ENCODE measurements at regions not wholly inside any gene's neighbourhood (a gene's known extent, or its start where the extent isn't known, plus 50 kb on each side); places are given as distances from the start of the nearest gene placed in this dataset.

- DNase-seq (ENCODE audit: low read depth, low spot score), result no peak
- ChIA-PET POLR2A (no interaction called here), CTCF (interaction anchor here (0.6 kb wide), 1 partner anchor 10 kb away, joined by 3 read pairs; no protein-coding TSS in a partner anchor)
- H3K36me3 ChIP-seq (ENCODE audit: control insufficient read depth, insufficient read depth, low read length), result no peaks in the 10 kb centered on the region
- no TSS peak for BruUV-seq (replicated peaks)
- intact Hi-C loops (cut with micrococcal nuclease; ENCODE audit: unreplicated experiment) (no loop called here), in situ Hi-C loops (cut with HindIII; ENCODE audit: low pct_unique_long_range_greater_than_20kb, low sequenced_read_pairs) (no loop called here)
- no peaks in the 10 kb centered on the region for H3K27me3 ChIP-seq (ENCODE audit: control insufficient read depth, insufficient read depth, low read length)
- TF ChIP-seq, protein P1, sequence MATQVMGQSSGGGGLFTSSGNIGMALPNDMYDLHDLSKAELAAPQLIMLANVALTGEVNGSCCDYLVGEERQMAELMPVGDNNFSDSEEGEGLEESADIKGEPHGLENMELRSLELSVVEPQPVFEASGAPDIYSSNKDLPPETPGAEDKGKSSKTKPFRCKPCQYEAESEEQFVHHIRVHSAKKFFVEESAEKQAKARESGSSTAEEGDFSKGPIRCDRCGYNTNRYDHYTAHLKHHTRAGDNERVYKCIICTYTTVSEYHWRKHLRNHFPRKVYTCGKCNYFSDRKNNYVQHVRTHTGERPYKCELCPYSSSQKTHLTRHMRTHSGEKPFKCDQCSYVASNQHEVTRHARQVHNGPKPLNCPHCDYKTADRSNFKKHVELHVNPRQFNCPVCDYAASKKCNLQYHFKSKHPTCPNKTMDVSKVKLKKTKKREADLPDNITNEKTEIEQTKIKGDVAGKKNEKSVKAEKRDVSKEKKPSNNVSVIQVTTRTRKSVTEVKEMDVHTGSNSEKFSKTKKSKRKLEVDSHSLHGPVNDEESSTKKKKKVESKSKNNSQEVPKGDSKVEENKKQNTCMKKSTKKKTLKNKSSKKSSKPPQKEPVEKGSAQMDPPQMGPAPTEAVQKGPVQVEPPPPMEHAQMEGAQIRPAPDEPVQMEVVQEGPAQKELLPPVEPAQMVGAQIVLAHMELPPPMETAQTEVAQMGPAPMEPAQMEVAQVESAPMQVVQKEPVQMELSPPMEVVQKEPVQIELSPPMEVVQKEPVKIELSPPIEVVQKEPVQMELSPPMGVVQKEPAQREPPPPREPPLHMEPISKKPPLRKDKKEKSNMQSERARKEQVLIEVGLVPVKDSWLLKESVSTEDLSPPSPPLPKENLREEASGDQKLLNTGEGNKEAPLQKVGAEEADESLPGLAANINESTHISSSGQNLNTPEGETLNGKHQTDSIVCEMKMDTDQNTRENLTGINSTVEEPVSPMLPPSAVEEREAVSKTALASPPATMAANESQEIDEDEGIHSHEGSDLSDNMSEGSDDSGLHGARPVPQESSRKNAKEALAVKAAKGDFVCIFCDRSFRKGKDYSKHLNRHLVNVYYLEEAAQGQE (IDR thresholded peaks at IDR 0.05; ENCODE audit: insufficient read depth in 1 of 2, low read depth in 2 of 2, low read length in 1 of 2), result no peak
- TF ChIP-seq, protein P2, sequence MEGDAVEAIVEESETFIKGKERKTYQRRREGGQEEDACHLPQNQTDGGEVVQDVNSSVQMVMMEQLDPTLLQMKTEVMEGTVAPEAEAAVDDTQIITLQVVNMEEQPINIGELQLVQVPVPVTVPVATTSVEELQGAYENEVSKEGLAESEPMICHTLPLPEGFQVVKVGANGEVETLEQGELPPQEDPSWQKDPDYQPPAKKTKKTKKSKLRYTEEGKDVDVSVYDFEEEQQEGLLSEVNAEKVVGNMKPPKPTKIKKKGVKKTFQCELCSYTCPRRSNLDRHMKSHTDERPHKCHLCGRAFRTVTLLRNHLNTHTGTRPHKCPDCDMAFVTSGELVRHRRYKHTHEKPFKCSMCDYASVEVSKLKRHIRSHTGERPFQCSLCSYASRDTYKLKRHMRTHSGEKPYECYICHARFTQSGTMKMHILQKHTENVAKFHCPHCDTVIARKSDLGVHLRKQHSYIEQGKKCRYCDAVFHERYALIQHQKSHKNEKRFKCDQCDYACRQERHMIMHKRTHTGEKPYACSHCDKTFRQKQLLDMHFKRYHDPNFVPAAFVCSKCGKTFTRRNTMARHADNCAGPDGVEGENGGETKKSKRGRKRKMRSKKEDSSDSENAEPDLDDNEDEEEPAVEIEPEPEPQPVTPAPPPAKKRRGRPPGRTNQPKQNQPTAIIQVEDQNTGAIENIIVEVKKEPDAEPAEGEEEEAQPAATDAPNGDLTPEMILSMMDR (IDR thresholded peaks at IDR 0.05), result no peak
- no peak for TF ChIP-seq SIN3A (IDR thresholded peaks at IDR 0.05; ENCODE audit: borderline replicate concordance, insufficient read depth, low read depth, low read length)
- TF ChIP-seq TCF7L2 (IDR thresholded peaks at IDR 0.05; ENCODE audit: low read depth, low read length), result no peak
- no peak for TF ChIP-seq POLR2AphosphoS5 (IDR thresholded peaks at IDR 0.05; ENCODE audit: low read depth, low read length)
- H3K9me3 ChIP-seq (ENCODE audit: control insufficient read depth, insufficient read depth, low read depth, low read length), result no peaks in the 10 kb centered on the region
- H3K4me1 ChIP-seq (ENCODE audit: control insufficient read depth, insufficient read depth, low read length), result no peaks in the 10 kb centered on the region
- no peak for ATAC-seq
- H3K4me3 ChIP-seq (ENCODE audit: low read depth in 2 of 2, low read length in 2 of 2), result no peak overlapping the region
- H3K27ac ChIP-seq (ENCODE audit: low read length), result no peak overlapping the region
Measured at GRCh38 chr6:14487625-14488024, 370.1 kb downstream of the CD83 start.

- Histone ChIP-seq H3K36me3 (ENCODE audit: control insufficient read depth, insufficient read depth, low read length) (no peaks in the 10 kb centered on the region), H3K27me3 (ENCODE audit: control insufficient read depth, insufficient read depth, low read length) (no peaks in the 10 kb centered on the region), H3K9me3 (ENCODE audit: control insufficient read depth, insufficient read depth, low read depth, low read length) (no peaks in the 10 kb centered on the region), H3K27ac (ENCODE audit: low read length) (no peak overlapping the region), H3K4me1 (ENCODE audit: control insufficient read depth, insufficient read depth, low read length) (no peaks in the 10 kb centered on the region), H3K4me3 (ENCODE audit: low read depth in 2 of 2, low read length in 2 of 2) (no peak overlapping the region)
- intact Hi-C loops (cut with micrococcal nuclease; ENCODE audit: unreplicated experiment) (no loop called here), in situ Hi-C loops (cut with HindIII; ENCODE audit: low pct_unique_long_range_greater_than_20kb, low sequenced_read_pairs) (no loop called here)
- ChIA-PET POLR2A (no interaction called here), CTCF (interaction anchor here (0.5 kb wide), 1 partner anchor 989 kb away, joined by 5 read pairs; no protein-coding TSS in a partner anchor)
- TF ChIP-seq SIN3A (IDR thresholded peaks at IDR 0.05; ENCODE audit: borderline replicate concordance, insufficient read depth, low read depth, low read length), result no peak
- TF ChIP-seq TCF7L2 (IDR thresholded peaks at IDR 0.05; ENCODE audit: low read depth, low read length), result no peak
- TF ChIP-seq, protein P2 (IDR thresholded peaks at IDR 0.05), result no peak
- TF ChIP-seq, protein P1 (IDR thresholded peaks at IDR 0.05; ENCODE audit: insufficient read depth in 1 of 2, low read depth in 2 of 2, low read length in 1 of 2), result no peak
- TF ChIP-seq POLR2AphosphoS5 (IDR thresholded peaks at IDR 0.05; ENCODE audit: low read depth, low read length), result no peak
- DNase-seq (ENCODE audit: low read depth, low spot score) (no peak), ATAC-seq (no peak)
- no TSS peak for BruUV-seq (replicated peaks)
Measured at GRCh38 chr6:14488180-14488579, 370.6 kb downstream of the CD83 start.
